IPS DF 6.9 (cell line): ENCODE measurements at regions not wholly inside any gene's neighbourhood (a gene's known extent, or its start where the extent isn't known, plus 50 kb on each side); places are given as distances from the start of the nearest gene placed in this dataset.

ENCODE experiments used
- DNase-seq: peaks from one replicate; pipeline ENCODE4 v3.0.0-alpha.2; 2013; ENCODE audit warnings: low read depth, low spot score
- H3K27ac ChIP-seq: one replicate; pipeline ENCODE4 v1.5.1; 2013; ENCODE audit warnings: low read length, control low read depth
- H3K27me3 ChIP-seq: 2 replicates; pipeline ENCODE4 v1.6.1; 2013; ENCODE audit warnings: mild to moderate bottlenecking, low read length; ENCODE audit not compliant: control insufficient read depth, insufficient read depth
- H3K36me3 ChIP-seq: 2 replicates; pipeline ENCODE4 v1.6.1; 2013; ENCODE audit warnings: low read length; ENCODE audit not compliant: control insufficient read depth, insufficient read depth
- H3K4me1 ChIP-seq: 2 replicates; pipeline ENCODE4 v1.6.1; 2013; ENCODE audit warnings: low read length; ENCODE audit not compliant: control insufficient read depth, insufficient read depth
- H3K4me3 ChIP-seq: 2 replicates; pipeline ENCODE4 v1.5.1; 2013; ENCODE audit warnings: mild to moderate bottlenecking, low read length
- H3K9me3 ChIP-seq: 2 replicates; pipeline ENCODE4 v1.6.1; 2013; ENCODE audit warnings: low read length, inconsistent platforms; ENCODE audit not compliant: control insufficient read depth, insufficient read depth
- WGBS: extraction: QIAGEN DNeasy Blood & Tissue Kit; methylation state at CpG from one replicate; pipeline ENCODE4 v1.1.7; 2013; ENCODE audit warnings: mixed read lengths, missing lambda C conversion rate; ENCODE audit not compliant: insufficient read length, insufficient coverage; 5-methylcytosine and 5-hydroxymethylcytosine counted together

GRCh38 chr1:59022199-59022598 is 238.4 kb upstream of the JUN start:
- no peak for DNase-seq
- H3K9me3 ChIP-seq = no peaks in the 10 kb centered on the region
- no peaks in the 10 kb centered on the region for H3K36me3 ChIP-seq
- no peak overlapping the region for H3K27ac ChIP-seq
- no peaks in the 10 kb centered on the region for H3K4me1 ChIP-seq
- no CpG with 5 or more reads among the region's 3 CpGs for WGBS
- no peaks in the 10 kb centered on the region for H3K27me3 ChIP-seq
- H3K4me3 ChIP-seq = no peak overlapping the region

- H3K27ac ChIP-seq = no peak overlapping the region
- no peaks in the 10 kb centered on the region for H3K9me3 ChIP-seq
- no peak for DNase-seq
- no CpG with 5 or more reads among the region's 3 CpGs for WGBS
- H3K4me3 ChIP-seq = no peak overlapping the region
- H3K27me3 ChIP-seq = no peaks in the 10 kb centered on the region
- H3K4me1 ChIP-seq = no peaks in the 10 kb centered on the region
- no peaks in the 10 kb centered on the region for H3K36me3 ChIP-seq
Observed at GRCh38 chr1:59022799-59023198, 239.0 kb upstream of the JUN start.

GRCh38 chr1:59025201-59025600 is 241.4 kb upstream of the JUN start:
- WGBS = no CpG with 5 or more reads among the region's 2 CpGs
- H3K27ac ChIP-seq = no peak overlapping the region
- H3K9me3 ChIP-seq = no peaks in the 10 kb centered on the region
- no peak overlapping the region for H3K4me3 ChIP-seq
- no peak for DNase-seq
- H3K4me1 ChIP-seq = no peaks in the 10 kb centered on the region
- H3K27me3 ChIP-seq = no peaks in the 10 kb centered on the region
- no peaks in the 10 kb centered on the region for H3K36me3 ChIP-seq

DNA sequence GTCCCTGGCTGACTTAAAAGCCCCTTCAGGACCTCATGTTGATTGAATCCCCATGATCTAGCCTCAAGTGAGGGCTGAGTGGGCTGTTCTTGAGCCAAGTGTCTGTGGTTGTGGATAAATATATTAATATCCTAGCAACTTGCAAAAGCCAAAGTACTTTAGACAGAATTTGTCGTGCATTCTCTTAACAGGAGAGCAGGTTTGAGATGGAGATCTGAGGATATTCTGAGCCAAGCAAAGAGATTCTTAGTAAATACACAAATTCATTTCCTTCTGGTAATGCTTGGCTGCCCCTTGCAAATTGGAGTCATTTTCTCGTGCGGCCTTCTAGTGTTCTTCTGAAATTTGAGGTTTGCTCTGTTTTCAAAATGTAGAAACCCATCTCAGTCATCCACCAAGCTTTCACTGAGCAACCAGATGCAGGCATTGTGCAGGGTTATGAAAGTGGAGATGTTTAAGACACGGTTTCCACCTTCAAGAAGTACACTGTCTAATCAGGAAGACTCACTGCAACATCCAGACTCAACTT is 242.1 kb upstream of the JUN start:
- Histone ChIP-seq H3K36me3 (no peaks in the 10 kb centered on the region), H3K27ac (no peak overlapping the region), H3K27me3 (no peaks in the 10 kb centered on the region), H3K4me3 (no peak overlapping the region), H3K4me1 (no peaks in the 10 kb centered on the region), H3K9me3 (no peaks in the 10 kb centered on the region)
- WGBS = no CpG with 5 or more reads among the region's 4 CpGs
- no peak for DNase-seq

- Histone ChIP-seq H3K27me3 (no peaks in the 10 kb centered on the region), H3K27ac (no peak overlapping the region), H3K9me3 (no peaks in the 10 kb centered on the region), H3K4me1 (no peaks in the 10 kb centered on the region), H3K36me3 (no peaks in the 10 kb centered on the region), H3K4me3 (no peak overlapping the region)
- no CpG with 5 or more reads among the region's 6 CpGs for WGBS
- no peak for DNase-seq
Observed at GRCh38 chr1:59026472-59026948, 242.7 kb upstream of the JUN start.

DNA sequence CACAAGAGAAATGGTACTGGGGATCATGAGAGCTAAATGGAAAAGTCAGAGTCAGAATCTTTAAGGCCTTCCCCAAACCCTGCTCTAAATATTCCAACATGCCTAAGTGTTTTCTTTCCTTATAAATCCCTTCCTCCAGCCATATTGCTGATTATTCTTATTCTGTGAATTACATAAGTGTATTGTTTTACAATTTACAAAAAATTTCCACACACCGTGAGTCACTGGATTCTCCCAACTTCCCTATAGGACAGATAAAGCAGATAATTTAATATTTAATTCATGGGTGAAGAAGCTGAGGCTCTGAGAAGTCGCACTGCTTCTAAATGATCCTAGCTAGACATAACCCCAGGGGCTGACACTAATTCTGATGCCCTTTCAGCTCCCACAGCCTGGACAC is 243.3 kb upstream of the JUN start:
- no peaks in the 10 kb centered on the region for H3K27me3 ChIP-seq

DNA sequence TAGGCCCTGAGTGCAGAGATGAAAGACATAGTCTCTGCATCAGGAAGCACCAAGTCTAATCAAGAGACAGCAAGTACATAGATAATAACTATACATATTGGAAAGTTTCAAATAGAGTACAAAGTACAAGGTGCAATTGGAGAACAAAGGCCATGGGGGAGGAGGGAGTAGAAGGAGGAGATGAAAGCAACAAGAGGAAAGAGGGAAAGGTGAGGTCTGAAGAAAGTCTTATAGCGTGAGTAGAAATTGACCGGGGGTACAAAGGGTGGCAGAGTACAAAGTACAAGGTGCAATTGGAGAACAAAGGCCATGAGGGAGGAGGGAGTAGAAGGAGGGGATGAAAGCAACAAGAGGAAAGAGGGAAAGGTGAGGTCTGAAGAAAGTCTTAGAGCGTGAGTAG is 244.2 kb upstream of the JUN start:
- H3K4me3 ChIP-seq = no peak overlapping the region
- no peaks in the 10 kb centered on the region for H3K4me1 ChIP-seq
- no peak overlapping the region for H3K27ac ChIP-seq
- H3K9me3 ChIP-seq = no peaks in the 10 kb centered on the region
- no peak for DNase-seq
- no CpG with 5 or more reads among the region's 3 CpGs for WGBS
- H3K27me3 ChIP-seq = no peaks in the 10 kb centered on the region
- no peaks in the 10 kb centered on the region for H3K36me3 ChIP-seq

More for the DNA sequence above, 243.3 kb upstream of the JUN start:
- Histone ChIP-seq H3K36me3 (no peaks in the 10 kb centered on the region), H3K9me3 (no peaks in the 10 kb centered on the region), H3K4me1 (no peaks in the 10 kb centered on the region), H3K4me3 (no peak overlapping the region), H3K27ac (no peak overlapping the region)
- WGBS = no CpG with 5 or more reads among the region's 2 CpGs
- DNase-seq = no peak

DNA sequence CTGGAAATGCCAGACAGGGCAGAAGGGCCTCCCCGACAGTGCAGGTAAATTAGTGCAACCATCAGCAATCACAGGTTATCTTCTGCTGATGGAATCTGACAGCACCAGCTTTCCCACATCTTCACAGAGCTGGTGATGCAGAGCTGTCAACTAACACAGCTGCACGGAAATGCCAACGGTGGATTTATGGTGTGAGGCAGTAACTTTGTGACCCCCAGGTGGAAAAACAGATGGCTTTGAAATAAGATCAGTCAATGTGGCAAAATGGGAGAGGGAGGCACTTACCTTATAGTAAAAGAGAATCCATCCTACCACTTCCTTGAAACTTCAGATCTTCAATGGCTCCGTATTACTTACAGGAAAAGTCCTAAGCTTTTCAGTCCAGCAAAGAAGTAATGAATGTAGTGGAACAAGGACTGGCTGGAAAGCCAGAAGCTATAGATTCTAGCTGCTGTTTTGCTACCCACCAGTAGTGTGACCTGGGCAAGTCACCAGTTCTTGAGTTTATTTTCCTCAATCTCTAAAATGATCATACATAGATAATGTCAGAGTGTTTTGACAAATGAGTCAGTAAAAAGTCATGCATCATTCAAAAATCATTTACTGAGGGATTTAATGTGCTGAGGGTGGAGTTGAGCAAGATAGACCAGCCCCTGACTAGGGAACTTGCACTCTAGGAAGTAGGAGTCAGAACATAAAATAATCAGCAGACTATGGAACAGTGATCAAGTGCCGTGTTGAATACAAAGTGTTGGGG is 245.7 kb upstream of the JUN start:
- H3K36me3 ChIP-seq = no peaks in the 10 kb centered on the region
- no peaks in the 10 kb centered on the region for H3K4me1 ChIP-seq
- no peaks in the 10 kb centered on the region for H3K27me3 ChIP-seq
- H3K4me3 ChIP-seq = no peak overlapping the region
- H3K9me3 ChIP-seq = no peaks in the 10 kb centered on the region
- H3K27ac ChIP-seq = no peak overlapping the region
- no peak for DNase-seq
- WGBS = no CpG with 5 or more reads among the region's 5 CpGs

GRCh38 chr1:59032228-59032627 is 248.4 kb upstream of the JUN start:
- no peaks in the 10 kb centered on the region for H3K4me1 ChIP-seq
- WGBS = no CpG with 5 or more reads among the region's 2 CpGs
- no peaks in the 10 kb centered on the region for H3K9me3 ChIP-seq
- no peak for DNase-seq
- no peak overlapping the region for H3K27ac ChIP-seq
- no peaks in the 10 kb centered on the region for H3K36me3 ChIP-seq
- H3K4me3 ChIP-seq = no peak overlapping the region
- H3K27me3 ChIP-seq = no peaks in the 10 kb centered on the region

DNA sequence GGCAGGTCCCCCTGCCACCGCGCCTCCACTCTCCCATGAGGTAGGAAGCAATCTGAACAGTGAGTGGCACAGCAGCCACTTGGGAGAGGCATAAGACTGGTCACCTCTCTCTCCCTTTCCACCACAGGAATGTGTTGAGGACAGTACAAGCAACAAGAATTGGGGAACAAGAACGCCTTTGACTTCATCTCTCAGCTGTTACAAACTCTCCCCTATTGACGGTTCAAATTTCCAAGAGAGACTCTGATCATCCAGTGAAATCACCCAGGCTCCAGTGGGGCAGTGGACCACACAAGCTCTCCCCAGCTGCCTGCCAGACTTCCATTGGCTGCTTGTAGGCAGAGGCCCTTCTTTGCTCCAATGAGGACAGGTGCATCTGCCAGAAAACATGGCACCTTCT is 249.9 kb upstream of the JUN start:
- Histone ChIP-seq H3K4me1 (no peaks in the 10 kb centered on the region), H3K27me3 (no peaks in the 10 kb centered on the region), H3K9me3 (no peaks in the 10 kb centered on the region), H3K4me3 (no peak overlapping the region), H3K36me3 (no peaks in the 10 kb centered on the region), H3K27ac (no peak overlapping the region)
- no CpG with 5 or more reads among the region's 4 CpGs for WGBS
- DNase-seq = no peak

- Histone ChIP-seq H3K27me3 (no peaks in the 10 kb centered on the region), H3K9me3 (no peaks in the 10 kb centered on the region), H3K4me1 (no peaks in the 10 kb centered on the region), H3K4me3 (no peak overlapping the region), H3K36me3 (no peaks in the 10 kb centered on the region), H3K27ac (no peak overlapping the region)
- no peak for DNase-seq
- WGBS = no CpG with 5 or more reads among the region's 10 CpGs
Observed at GRCh38 chr1:59034925-59035324, 251.1 kb upstream of the JUN start.
